K562 (cell line): ENCODE measurements at regions not wholly inside any gene's neighbourhood (a gene's known extent, or its start where the extent isn't known, plus 50 kb on each side); places are given as distances from the start of the nearest gene placed in this dataset.

Experiments used
- ELF2 ChIP-seq: fragments of 250-450 bp; sonication (Bioruptor Pico); IDR thresholded peaks from 2 replicates; pipeline ENCODE4 v1.5.0; 2021; ENCODE audit warnings: mild to moderate bottlenecking
- SMARCE1 ChIP-seq: fragments of 450-650 bp; IDR thresholded peaks from 2 replicates; pipeline ENCODE4 v1.7.1; 2016; ENCODE audit warnings: mild to moderate bottlenecking
- TF ChIP-seq, protein P1 (sequence below), 3 experiments: IDR thresholded peaks in 2 of 3; conservative IDR thresholded peaks in 1 of 3; 2 replicates each; pipeline ENCODE4 v1.5.1; 2011 to 2012; ENCODE audit warnings: low read length in 3 of 3, mild to moderate bottlenecking in 3 of 3, control low read depth in 2 of 3, improper control_type of control experiment in 1 of 3, inconsistent platforms in 1 of 3, low read depth in 1 of 3, mixed read lengths in 1 of 3, moderate library complexity in 1 of 3; ENCODE audit not compliant: insufficient read depth in 2 of 3
- TF ChIP-seq, protein P2 (sequence below): sonication (generic); formaldehyde crosslinking; IDR thresholded peaks from 2 replicates; pipeline ENCODE4 v1.8.1; 2022; ENCODE audit warnings: missing genetic modification reagents

DNA sequence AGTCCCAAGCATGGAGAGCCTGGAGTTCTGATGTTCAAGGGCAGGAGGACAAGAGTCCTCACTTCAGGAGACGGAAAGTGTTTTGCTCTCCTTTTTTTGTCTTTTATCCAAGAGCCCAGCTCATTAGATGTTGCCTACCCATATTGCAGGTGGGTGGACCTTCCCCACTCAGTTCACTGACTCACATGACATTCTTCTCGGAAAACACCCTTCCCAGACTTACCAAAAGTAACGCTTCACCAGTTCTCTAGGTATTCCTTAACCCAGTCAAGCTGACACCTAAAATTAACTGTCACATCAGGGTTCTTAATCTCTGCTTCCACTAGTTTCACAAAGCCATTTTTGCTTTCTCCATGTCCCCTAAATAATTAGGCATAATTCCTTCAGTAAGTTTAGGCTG is 2215.4 kb upstream of the PCDH20 start:
- no peak for TF ChIP-seq SMARCE1
- TF ChIP-seq, protein P1, sequence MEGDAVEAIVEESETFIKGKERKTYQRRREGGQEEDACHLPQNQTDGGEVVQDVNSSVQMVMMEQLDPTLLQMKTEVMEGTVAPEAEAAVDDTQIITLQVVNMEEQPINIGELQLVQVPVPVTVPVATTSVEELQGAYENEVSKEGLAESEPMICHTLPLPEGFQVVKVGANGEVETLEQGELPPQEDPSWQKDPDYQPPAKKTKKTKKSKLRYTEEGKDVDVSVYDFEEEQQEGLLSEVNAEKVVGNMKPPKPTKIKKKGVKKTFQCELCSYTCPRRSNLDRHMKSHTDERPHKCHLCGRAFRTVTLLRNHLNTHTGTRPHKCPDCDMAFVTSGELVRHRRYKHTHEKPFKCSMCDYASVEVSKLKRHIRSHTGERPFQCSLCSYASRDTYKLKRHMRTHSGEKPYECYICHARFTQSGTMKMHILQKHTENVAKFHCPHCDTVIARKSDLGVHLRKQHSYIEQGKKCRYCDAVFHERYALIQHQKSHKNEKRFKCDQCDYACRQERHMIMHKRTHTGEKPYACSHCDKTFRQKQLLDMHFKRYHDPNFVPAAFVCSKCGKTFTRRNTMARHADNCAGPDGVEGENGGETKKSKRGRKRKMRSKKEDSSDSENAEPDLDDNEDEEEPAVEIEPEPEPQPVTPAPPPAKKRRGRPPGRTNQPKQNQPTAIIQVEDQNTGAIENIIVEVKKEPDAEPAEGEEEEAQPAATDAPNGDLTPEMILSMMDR (IDR thresholded peaks at IDR 0.05 in 2 of 3, conservative IDR thresholded peaks at IDR 0.05 in 1 of 3; ENCODE audit: insufficient read depth in 2 of 3, low read depth in 1 of 3, low read length in 3 of 3), result no peak
- TF ChIP-seq, protein P2, sequence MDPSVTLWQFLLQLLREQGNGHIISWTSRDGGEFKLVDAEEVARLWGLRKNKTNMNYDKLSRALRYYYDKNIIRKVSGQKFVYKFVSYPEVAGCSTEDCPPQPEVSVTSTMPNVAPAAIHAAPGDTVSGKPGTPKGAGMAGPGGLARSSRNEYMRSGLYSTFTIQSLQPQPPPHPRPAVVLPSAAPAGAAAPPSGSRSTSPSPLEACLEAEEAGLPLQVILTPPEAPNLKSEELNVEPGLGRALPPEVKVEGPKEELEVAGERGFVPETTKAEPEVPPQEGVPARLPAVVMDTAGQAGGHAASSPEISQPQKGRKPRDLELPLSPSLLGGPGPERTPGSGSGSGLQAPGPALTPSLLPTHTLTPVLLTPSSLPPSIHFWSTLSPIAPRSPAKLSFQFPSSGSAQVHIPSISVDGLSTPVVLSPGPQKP (CRISPR knock-in tag), result no peak
- no peak for TF ChIP-seq ELF2
